Upper lobe of left lung (tissue), 4 donors: ENCODE measurements at regions not wholly inside any gene's neighbourhood (a gene's known extent, or its start where the extent isn't known, plus 50 kb on each side); places are given as distances from the start of the nearest gene placed in this dataset.

Experiments
- CTCF ChIP-seq, 6 experiments: fragments of 450-650 bp in 4 of 6; fragments of 200-600 bp in 2 of 6; sonication (generic) in 2 of 6; IDR thresholded peaks; one replicate each; pipeline ENCODE4 v1.5.1; 2016 to 2019; ENCODE audit warnings: antibody characterized with exemption in 6 of 6
- EP300 ChIP-seq, 4 donors: sonication (generic); formaldehyde crosslinking; IDR thresholded peaks; one replicate each; pipeline ENCODE4 v1.5.1; 2017; ENCODE audit warnings: antibody characterized with exemption in 4 of 4, control low read depth in 2 of 4
- POLR2A ChIP-seq, 4 donors: fragments of 450-650 bp; IDR thresholded peaks; one replicate each; pipeline ENCODE4 v1.5.1; 2016 to 2017; ENCODE audit warnings: antibody characterized with exemption in 4 of 4, mild to moderate bottlenecking in 2 of 4
- POLR2AphosphoS5 ChIP-seq, 2 donors: sonication (generic); formaldehyde crosslinking; IDR thresholded peaks; one replicate each; pipeline ENCODE4 v1.5.1; 2017; ENCODE audit warnings: antibody characterized with exemption in 2 of 2

- TF ChIP-seq CTCF (IDR thresholded peaks at IDR 0.05): no peak
- no peak for TF ChIP-seq EP300 (IDR thresholded peaks at IDR 0.05)
- no peak for TF ChIP-seq POLR2AphosphoS5 (IDR thresholded peaks at IDR 0.05)
- TF ChIP-seq POLR2A (IDR thresholded peaks at IDR 0.05): no peak
Observed at GRCh38 chr2:60094450-60094929, 459.0 kb downstream of the BCL11A start.
